ENCODE measurements at regions not wholly inside any gene's neighbourhood (a gene's known extent, or its start where the extent isn't known, plus 50 kb on each side); places are given as distances from the start of the nearest gene placed in this dataset.

DNA sequence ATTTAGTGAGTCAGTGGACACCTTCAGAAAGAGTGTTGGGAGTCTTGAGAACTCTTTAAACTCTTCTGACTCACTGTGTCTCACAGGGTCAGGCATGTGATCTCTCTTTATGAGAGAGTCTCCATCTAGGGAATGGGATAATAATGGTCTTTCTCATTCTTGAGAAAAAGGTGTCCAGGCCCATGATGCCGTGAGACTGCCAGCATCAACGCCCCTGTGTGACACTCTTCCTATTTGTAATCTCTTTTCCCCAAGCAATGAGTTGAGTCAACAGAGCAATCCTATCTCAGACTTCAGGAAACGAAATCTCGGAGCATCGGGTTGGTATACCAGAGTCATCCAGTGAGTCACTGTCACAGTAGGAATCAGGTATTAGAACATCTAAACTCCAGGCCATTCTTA, 82.3 kb upstream of the BMP2 start:
- no peak for TF ChIP-seq POLR2A (IDR thresholded peaks at IDR 0.05)
- TF ChIP-seq, protein P1, sequence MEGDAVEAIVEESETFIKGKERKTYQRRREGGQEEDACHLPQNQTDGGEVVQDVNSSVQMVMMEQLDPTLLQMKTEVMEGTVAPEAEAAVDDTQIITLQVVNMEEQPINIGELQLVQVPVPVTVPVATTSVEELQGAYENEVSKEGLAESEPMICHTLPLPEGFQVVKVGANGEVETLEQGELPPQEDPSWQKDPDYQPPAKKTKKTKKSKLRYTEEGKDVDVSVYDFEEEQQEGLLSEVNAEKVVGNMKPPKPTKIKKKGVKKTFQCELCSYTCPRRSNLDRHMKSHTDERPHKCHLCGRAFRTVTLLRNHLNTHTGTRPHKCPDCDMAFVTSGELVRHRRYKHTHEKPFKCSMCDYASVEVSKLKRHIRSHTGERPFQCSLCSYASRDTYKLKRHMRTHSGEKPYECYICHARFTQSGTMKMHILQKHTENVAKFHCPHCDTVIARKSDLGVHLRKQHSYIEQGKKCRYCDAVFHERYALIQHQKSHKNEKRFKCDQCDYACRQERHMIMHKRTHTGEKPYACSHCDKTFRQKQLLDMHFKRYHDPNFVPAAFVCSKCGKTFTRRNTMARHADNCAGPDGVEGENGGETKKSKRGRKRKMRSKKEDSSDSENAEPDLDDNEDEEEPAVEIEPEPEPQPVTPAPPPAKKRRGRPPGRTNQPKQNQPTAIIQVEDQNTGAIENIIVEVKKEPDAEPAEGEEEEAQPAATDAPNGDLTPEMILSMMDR (IDR thresholded peaks at IDR 0.05), result no peak
- TF ChIP-seq POLR2AphosphoS5 (IDR thresholded peaks at IDR 0.05), result no peak
